ENCODE measurements at regions not wholly inside any gene's neighbourhood (a gene's known extent, or its start where the extent isn't known, plus 50 kb on each side); places are given as distances from the start of the nearest gene placed in this dataset.

- TF ChIP-seq CREB5 (CRISPR knock-in tag; IDR thresholded peaks at IDR 0.05; ENCODE audit: low read depth) (no peak), BACH2 (CRISPR knock-in tag; IDR thresholded peaks at IDR 0.05; ENCODE audit: borderline replicate concordance) (no peak), POU6F1 (CRISPR knock-in tag; IDR thresholded peaks at IDR 0.05; ENCODE audit: borderline replicate concordance, low read depth) (no peak), PATZ1 (CRISPR knock-in tag; IDR thresholded peaks at IDR 0.05; ENCODE audit: borderline replicate concordance) (no peak), ZFP3 (CRISPR knock-in tag; IDR thresholded peaks at IDR 0.05) (no peak), ARNTL (CRISPR knock-in tag; IDR thresholded peaks at IDR 0.05; ENCODE audit: borderline replicate concordance, low read depth) (no peak), PPARA (CRISPR knock-in tag; IDR thresholded peaks at IDR 0.05; ENCODE audit: borderline replicate concordance) (no peak), SNAI2 (CRISPR knock-in tag; IDR thresholded peaks at IDR 0.05) (no peak), CSDC2 (CRISPR knock-in tag; IDR thresholded peaks at IDR 0.05) (no peak), ISL1 (CRISPR knock-in tag; IDR thresholded peaks at IDR 0.05) (no peak), RARB (CRISPR knock-in tag; IDR thresholded peaks at IDR 0.05) (no peak), ZNF70 (CRISPR knock-in tag; IDR thresholded peaks at IDR 0.05) (no peak)
Measured at GRCh38 chr6:132213191-132213590, 188.1 kb downstream of the MOXD1 start.

Data from SK-N-SH treated with all-trans-retinoic acid at 6 μM for 48 hours (cell line).